ENCODE measurements at regions not wholly inside any gene's neighbourhood (a gene's known extent, or its start where the extent isn't known, plus 50 kb on each side); places are given as distances from the start of the nearest gene placed in this dataset.

DNA sequence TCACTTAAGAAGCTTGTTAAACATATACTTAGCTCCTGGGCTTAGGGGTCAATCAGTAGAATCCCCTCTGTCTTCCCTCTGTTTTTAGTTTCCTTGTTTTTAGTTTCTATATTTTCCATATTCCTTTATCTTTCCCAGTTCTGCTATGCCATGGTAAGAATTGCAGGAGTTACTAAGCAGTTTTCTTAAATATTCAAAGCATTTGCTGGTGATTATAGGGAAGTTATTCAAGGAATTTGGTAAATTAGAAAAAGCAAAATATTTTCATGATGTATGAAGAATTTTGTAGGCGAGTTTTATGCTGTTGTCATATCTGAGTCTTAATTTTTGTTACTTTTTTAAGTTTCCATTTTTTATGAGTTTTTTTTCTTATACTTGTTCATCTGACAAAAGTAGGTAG lies 91.6 kb upstream of the NUDT6 start:
- DNase-seq (ENCODE audit: low read depth), result no peak
- TF ChIP-seq, protein P1, sequence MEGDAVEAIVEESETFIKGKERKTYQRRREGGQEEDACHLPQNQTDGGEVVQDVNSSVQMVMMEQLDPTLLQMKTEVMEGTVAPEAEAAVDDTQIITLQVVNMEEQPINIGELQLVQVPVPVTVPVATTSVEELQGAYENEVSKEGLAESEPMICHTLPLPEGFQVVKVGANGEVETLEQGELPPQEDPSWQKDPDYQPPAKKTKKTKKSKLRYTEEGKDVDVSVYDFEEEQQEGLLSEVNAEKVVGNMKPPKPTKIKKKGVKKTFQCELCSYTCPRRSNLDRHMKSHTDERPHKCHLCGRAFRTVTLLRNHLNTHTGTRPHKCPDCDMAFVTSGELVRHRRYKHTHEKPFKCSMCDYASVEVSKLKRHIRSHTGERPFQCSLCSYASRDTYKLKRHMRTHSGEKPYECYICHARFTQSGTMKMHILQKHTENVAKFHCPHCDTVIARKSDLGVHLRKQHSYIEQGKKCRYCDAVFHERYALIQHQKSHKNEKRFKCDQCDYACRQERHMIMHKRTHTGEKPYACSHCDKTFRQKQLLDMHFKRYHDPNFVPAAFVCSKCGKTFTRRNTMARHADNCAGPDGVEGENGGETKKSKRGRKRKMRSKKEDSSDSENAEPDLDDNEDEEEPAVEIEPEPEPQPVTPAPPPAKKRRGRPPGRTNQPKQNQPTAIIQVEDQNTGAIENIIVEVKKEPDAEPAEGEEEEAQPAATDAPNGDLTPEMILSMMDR (conservative IDR thresholded peaks at IDR 0.05; ENCODE audit: control insufficient read depth, insufficient read depth, low read depth, low read length), result no peak
- no peak overlapping the region for H3K4me3 ChIP-seq (ENCODE audit: control insufficient read depth, low read depth, low read length)

DNA sequence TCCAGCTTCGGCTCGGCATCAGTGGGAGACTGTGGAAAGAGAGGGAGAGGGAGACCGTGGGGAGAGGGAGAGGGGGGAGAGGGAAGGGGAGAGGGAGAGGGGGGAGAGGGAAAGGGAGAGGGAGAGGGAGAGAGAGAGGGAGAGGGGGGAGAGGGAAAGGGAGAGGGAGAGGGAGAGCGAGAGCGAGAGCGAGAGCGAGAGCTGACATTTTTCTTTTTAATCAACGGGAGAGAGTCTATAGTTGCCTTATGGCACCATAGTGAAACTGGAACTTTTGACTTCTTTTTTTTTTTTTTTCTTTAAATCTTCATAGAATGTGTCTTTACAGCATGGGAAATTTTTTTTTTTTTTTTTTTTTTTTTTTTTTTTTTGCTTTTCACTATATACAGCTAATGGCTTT lies 94.7 kb upstream of the NUDT6 start:
- TF ChIP-seq, protein P1 (conservative IDR thresholded peaks at IDR 0.05; ENCODE audit: control insufficient read depth, insufficient read depth, low read depth, low read length), result no peak

DNA sequence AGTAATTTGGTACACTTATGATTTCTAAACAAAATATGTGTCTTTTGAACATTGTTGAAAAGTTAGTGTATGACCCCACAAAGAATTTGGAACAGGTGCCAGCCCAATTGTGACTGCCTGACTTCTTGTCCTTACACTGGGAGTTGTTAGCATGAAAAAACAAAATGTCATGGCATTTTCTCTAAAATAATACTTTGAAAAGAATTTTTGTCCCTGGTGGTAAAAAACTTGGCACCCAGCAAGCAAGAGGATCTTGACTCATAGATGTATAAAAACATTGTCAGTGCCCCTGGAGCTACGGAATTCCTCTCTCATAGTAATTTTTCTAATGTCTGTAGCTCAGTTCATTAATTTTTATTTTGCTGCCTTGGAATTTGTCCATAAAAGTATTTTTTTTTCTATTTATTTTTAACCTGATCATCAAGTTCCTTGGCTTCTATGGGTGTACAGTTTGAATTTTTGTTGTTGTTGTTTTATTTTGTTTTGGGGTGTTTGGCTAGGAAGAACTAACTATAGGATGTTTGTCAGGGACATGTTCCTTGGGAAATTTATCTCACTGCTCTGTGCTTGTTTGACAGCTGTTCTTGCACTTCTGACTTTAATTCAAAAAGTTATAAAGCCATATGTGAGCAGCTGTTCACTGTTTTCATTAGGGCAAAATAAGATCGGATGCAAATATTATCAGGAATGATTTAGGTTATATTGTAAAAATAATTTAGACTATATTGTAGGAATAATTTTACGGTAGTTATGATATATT lies 95.4 kb upstream of the NUDT6 start:
- TF ChIP-seq, protein P1 (conservative IDR thresholded peaks at IDR 0.05; ENCODE audit: control insufficient read depth, insufficient read depth, low read depth, low read length), result no peak
- peak; percentile 51 for DNase-seq (ENCODE audit: low read depth)
- no peak overlapping the region for H3K4me3 ChIP-seq (ENCODE audit: control insufficient read depth, low read depth, low read length)

More for the DNA sequence above, 94.7 kb upstream of the NUDT6 start:
- no peak overlapping the region for H3K4me3 ChIP-seq (ENCODE audit: control insufficient read depth, low read depth, low read length)
- DNase-seq (ENCODE audit: low read depth), result no peak

DNA sequence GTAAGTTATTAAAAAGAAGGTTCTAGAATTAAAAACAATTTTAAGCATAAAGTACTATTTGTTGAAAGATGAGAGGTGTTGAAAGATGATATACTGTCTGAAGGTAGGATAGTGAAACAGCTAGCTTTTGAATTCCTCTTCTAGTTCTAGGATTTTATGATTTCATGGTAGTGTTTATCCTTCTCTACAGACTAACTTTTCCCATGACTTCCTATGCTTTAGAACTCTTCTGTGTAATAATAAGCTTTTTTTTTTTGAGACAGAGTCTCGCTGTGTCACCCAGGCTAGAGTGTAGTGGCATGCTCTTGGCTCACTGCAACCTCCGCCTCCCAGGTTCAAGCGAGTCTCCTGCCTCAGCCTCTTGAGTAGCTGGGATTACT lies 96.0 kb upstream of the NUDT6 start:
- no peak for DNase-seq (ENCODE audit: low read depth)
- no peak overlapping the region for H3K4me3 ChIP-seq (ENCODE audit: control insufficient read depth, low read depth, low read length)
- TF ChIP-seq, protein P1 (conservative IDR thresholded peaks at IDR 0.05; ENCODE audit: control insufficient read depth, insufficient read depth, low read depth, low read length), result no peak

DNA sequence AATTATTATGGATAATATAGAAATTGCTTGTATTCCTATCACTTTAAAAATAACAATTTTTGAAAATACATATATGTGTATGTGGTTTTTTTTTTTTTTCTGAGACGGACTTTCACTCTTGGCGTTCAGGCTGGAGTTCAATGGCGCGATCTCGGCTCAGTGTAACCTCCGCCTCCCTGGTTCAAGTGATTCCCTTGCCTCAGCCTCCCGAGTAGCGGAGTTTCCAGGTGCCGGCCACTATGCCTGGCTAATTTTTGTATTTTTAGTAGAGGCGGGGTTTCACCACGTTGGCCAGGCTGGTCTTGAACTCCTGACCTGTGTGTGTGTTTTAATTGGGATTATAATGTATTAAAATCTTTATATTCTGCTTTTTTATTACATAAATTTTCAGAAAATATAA lies 97.9 kb upstream of the NUDT6 start:
- DNase-seq (ENCODE audit: low read depth), result no peak
- no peak overlapping the region for H3K4me3 ChIP-seq (ENCODE audit: control insufficient read depth, low read depth, low read length)
- TF ChIP-seq, protein P1 (conservative IDR thresholded peaks at IDR 0.05; ENCODE audit: control insufficient read depth, insufficient read depth, low read depth, low read length), result no peak

DNA sequence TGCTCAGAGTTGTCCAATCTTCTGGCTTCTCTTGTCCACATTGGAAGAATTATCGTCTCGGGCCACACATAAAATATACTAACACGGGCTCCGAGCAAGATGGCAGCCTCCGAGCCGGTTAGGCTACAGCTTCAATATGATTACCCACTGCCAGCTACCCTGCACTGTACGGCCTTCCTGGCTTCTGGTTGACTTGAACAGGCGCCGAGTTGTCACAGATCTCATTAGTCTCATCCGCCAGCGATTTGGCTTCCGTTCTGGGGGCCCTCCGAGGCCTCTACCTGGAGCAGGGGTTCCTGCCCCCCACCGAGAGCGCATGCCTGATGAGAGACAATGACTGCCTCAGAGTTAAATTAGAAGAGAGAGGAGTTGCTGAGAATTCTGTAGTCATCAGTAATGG lies 101.2 kb upstream of the NUDT6 start:
- TF ChIP-seq, protein P1 (conservative IDR thresholded peaks at IDR 0.05; ENCODE audit: control insufficient read depth, insufficient read depth, low read depth, low read length), result no peak
- no peak for DNase-seq (ENCODE audit: low read depth)

More for the DNA sequence above, 101.2 kb upstream of the NUDT6 start:
- no peak overlapping the region for H3K4me3 ChIP-seq (ENCODE audit: control insufficient read depth, low read depth, low read length)
